ENCODE measurements at regions not wholly inside any gene's neighbourhood (a gene's known extent, or its start where the extent isn't known, plus 50 kb on each side); places are given as distances from the start of the nearest gene placed in this dataset.

DNA sequence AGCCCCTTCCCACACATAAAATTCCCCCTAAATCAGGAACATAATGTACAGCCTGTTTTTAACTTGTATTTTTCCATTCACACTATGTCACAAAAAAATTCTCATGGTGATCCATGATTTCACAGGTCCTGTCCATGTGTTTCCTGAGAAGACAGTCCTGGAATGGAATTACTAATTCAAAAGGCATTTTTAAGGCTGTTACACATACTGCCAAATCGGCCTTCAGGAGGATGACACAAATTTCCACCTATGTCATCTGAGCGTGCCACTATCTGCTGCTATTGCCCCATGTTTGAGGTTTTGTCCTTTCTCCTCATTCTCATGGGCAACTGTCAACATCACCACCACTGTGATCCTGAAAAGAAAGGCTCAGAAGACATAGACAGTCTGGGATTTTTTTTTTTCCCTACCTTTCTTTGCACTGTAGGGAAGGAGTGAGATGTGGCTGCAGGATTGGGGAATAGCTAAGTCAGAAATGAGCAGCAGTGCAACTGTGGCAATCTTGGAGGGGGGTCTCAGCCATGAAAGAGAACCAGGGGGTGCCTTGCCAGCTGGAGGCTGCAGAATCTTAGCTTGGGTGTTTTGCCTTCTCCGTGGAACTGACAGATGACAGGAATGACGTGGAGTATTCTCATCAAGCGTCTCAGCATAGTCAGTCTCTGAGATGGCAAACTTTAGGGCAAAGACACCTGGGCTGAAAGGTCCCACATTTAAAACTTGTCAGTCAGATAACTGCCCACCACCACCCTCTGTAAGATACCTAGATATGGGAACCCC lies 73.4 kb downstream of the MARCHF4 start:
- Histone ChIP-seq H3K36me3 (replicated peaks) (no peaks in the 10 kb centered on the region), H3K9me3 (no peaks in the 10 kb centered on the region), H3K4me3 (no peak overlapping the region), H3K27me3 (ENCODE audit: low read depth) (peaks cover 14% of the 10 kb centered on the region), H3K4me1 (no peaks in the 10 kb centered on the region)
- in situ Hi-C loops (cut with MboI; ENCODE audit: low sequenced_read_pairs): no loop called here
- DNase-seq (ENCODE audit: low spot score in 2 of 2): no peak

DNA sequence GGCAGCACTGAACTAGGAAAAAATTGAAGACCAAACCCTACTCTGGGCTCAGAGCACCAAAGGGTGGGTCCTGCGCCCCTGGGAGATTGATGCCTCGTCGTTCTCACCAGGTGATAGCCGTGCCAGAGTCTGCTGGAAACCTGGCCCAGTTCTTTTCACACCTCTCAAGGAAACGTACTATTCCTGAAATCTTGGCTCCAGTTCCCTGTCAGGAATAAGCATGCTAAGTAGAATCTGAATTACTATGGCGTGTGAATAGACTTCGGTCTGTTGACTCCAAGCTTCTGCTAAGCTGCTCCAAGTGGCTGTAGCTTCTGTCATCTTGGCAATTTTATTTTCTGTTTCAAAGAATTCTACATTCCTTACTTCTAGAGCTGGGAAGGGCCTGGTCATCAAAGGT lies 75.4 kb downstream of the MARCHF4 start:
- in situ Hi-C loops (cut with MboI; ENCODE audit: low sequenced_read_pairs): no loop called here
- H3K9me3 ChIP-seq: no peaks in the 10 kb centered on the region
- no peaks in the 10 kb centered on the region for H3K4me1 ChIP-seq
- peaks cover 12% of the 10 kb centered on the region for H3K27me3 ChIP-seq (ENCODE audit: low read depth)
- H3K36me3 ChIP-seq (replicated peaks): no peaks in the 10 kb centered on the region
- H3K4me3 ChIP-seq: no peak overlapping the region
- no peak for DNase-seq (ENCODE audit: low spot score in 2 of 2)

DNA sequence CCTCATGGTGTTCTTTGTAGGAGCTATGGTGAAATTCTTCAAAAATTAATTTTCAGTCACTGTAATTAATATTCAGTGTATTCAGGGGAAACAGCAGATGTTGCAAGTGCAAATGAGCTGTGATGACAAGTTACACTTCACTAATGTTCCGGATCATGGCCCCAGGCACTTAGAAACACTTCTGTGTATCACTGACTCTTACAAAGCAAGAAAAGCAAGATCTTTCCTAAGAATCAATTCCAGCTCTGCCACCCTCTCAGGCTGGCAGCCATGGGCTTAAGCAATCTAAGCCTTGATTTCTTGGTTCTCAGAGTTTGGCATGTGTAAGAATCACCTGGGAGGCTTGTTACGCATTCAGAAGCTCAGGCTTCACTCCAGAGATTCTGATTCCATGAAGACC lies 78.0 kb downstream of the MARCHF4 start:
- Histone ChIP-seq H3K27me3 (ENCODE audit: low read depth) (peaks cover 7% of the 10 kb centered on the region), H3K4me3 (no peak overlapping the region), H3K9me3 (no peaks in the 10 kb centered on the region), H3K36me3 (replicated peaks) (no peaks in the 10 kb centered on the region), H3K4me1 (no peaks in the 10 kb centered on the region)
- no peak for DNase-seq (ENCODE audit: low spot score in 2 of 2)
- in situ Hi-C loops (cut with MboI; ENCODE audit: low sequenced_read_pairs): no loop called here

DNA sequence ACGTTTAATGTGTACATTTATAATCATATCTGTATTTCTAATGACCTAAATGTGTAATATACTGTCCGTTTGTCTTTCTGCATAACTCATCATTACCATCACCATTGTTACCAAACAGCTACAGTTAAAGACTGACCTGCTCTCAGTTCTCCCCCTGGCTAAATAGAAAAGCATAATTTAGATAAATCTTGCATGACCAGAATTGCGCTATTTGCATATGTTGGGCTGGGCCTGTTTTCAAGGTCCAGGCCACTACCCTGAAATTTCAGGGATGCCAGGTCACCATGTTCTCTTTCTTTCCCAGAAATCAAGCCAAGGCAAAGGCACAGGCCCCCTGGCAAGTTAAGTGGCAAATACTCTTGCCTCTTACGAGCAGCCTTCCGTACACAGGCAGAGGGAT lies 78.4 kb downstream of the MARCHF4 start:
- Histone ChIP-seq H3K4me3 (no peak overlapping the region), H3K36me3 (replicated peaks) (no peaks in the 10 kb centered on the region), H3K27me3 (ENCODE audit: low read depth) (peaks cover 5% of the 10 kb centered on the region; the same call in 1 of the 2 replicates), H3K4me1 (no peaks in the 10 kb centered on the region), H3K9me3 (no peaks in the 10 kb centered on the region)
- in situ Hi-C loops (cut with MboI; ENCODE audit: low sequenced_read_pairs): no loop called here
- no peak for DNase-seq (ENCODE audit: low spot score in 2 of 2)

DNA sequence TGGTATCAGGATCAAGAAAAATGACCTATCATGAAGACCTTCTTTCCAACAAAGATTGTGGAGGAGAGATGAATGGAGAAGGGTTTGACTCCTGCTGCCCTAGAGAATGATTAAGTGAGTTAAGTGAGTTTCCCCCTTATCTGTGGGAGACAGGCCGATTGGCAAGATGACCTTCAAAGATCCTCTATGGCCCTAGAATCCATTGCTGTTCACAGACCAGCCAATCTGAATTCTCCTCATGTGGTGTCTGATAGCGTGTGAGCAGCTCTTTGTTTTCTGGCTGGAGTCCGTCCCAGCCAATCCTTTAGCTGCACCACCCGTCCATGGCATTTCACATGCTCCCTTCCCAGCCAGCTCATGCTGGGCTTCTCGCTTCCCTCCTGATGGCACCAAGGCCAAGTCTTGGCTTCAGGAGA lies 79.4 kb downstream of the MARCHF4 start:
- H3K4me3 ChIP-seq: no peak overlapping the region
- peaks cover 5% of the 10 kb centered on the region; the same call in 1 of the 2 replicates for H3K27me3 ChIP-seq (ENCODE audit: low read depth)
- in situ Hi-C loops (cut with MboI; ENCODE audit: low sequenced_read_pairs): no loop called here
- no peaks in the 10 kb centered on the region for H3K4me1 ChIP-seq
- H3K36me3 ChIP-seq (replicated peaks): no peaks in the 10 kb centered on the region
- no peak for DNase-seq (ENCODE audit: low spot score in 2 of 2)
- no peaks in the 10 kb centered on the region for H3K9me3 ChIP-seq

DNA sequence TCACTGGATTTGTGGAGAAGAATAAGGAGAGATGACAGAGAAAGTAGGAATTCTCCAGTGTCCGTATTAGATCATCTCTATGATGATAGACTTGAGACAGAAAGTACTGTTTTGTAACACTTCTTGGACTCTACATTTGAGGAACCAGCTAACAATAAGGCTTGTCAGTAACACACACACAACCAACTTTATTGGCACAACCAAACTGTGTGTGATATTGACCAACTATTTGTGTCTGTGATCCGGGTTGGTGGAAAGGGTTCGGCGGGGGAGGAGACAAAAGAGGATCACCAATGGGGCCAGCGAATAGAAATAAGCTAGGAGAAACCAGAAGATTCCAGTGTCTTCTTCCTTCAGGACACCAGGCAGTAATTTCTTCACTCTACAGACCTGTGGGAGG lies 79.8 kb downstream of the MARCHF4 start:
- H3K27me3 ChIP-seq (ENCODE audit: low read depth): peaks cover 5% of the 10 kb centered on the region; the same call in 1 of the 2 replicates
- no peaks in the 10 kb centered on the region for H3K4me1 ChIP-seq
- no peaks in the 10 kb centered on the region for H3K9me3 ChIP-seq
- in situ Hi-C loops (cut with MboI; ENCODE audit: low sequenced_read_pairs): no loop called here
- no peaks in the 10 kb centered on the region for H3K36me3 ChIP-seq (replicated peaks)
- no peak for DNase-seq (ENCODE audit: low spot score in 2 of 2)
- H3K4me3 ChIP-seq: no peak overlapping the region

DNA sequence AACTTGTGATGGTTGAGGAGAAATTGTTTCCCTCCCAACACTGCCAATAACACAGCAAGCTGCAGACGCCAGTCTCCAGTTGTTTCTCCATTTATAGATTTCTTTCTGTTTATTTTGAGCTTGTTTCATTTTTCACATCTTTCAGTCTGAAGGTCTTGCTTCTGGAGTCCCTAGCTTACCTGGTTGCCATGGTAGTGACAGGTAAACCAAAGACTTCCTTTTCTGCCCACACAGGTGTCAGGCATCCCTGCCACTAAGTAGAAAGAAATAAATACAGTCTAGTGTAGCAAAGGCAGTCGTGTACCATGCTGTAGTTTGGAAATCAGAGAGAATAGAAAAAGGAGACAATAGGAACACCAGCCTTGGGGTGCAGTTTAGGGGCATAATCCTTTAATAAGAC lies 82.8 kb downstream of the MARCHF4 start:
- in situ Hi-C loops (cut with MboI; ENCODE audit: low sequenced_read_pairs): no loop called here

DNA sequence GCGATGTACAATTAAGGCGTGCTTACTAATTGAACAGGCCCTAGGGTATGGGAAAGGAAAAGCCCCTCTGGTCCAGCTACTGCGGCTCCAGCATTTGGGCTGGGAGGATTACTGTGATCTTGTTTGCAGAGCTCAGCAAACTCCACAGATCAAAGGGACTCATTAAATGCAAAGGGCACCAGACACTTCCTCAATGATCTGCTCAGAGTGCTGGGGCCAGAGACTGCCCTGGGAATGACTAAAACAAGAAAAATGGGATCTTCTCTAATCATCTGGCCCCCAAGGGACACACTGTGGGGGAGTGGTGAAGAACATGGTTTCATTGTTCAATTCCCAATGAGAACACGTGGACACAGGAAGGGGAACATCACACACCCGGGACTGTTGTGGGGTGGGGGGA lies 85.0 kb downstream of the MARCHF4 start:
- H3K9me3 ChIP-seq: no peaks in the 10 kb centered on the region
- peaks cover 5% of the 10 kb centered on the region; the same call in 1 of the 2 replicates for H3K27me3 ChIP-seq (ENCODE audit: low read depth)
- H3K4me3 ChIP-seq: no peak overlapping the region
- H3K36me3 ChIP-seq (replicated peaks): no peaks in the 10 kb centered on the region
- in situ Hi-C loops (cut with MboI; ENCODE audit: low sequenced_read_pairs): no loop called here
- DNase-seq (ENCODE audit: low spot score in 2 of 2): no peak
- H3K4me1 ChIP-seq: no peaks in the 10 kb centered on the region

More for the DNA sequence above, 82.8 kb downstream of the MARCHF4 start:
- DNase-seq (ENCODE audit: low spot score in 2 of 2): no peak
- Histone ChIP-seq H3K4me1 (no peaks in the 10 kb centered on the region), H3K27me3 (ENCODE audit: low read depth) (peaks cover 5% of the 10 kb centered on the region; the same call in 1 of the 2 replicates), H3K36me3 (replicated peaks) (no peaks in the 10 kb centered on the region), H3K9me3 (no peaks in the 10 kb centered on the region), H3K4me3 (no peak overlapping the region)

DNA sequence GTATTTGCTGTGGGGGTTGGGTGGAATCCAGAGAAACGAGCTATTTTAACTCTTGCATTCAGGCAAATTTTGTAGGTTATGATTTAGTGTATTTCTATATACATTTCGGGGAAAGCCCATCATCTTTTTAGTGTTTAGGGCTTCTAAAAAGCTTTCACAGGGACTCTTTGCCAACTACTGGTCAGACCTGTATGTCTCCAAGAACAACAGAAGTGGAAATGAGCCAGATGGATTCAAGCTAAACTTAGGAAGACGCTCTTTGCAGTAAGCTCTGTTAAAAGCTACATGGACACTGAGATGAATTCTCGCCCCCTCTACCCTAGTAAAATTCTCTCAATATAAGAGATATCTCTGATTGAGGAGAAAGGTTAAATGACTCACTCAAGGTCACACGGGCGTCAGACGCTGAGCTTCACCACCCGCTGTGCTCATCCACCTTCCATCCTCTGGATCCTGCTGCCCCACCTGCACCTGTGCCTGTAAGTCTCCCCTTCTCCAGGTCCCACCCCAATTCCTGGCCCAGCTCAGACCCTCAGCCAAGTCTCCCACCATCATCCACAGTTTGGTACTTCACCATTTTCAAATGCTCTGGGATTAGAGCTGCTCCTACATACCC lies 85.6 kb downstream of the MARCHF4 start:
- Histone ChIP-seq H3K27me3 (ENCODE audit: low read depth) (peaks cover 5% of the 10 kb centered on the region; the same call in 1 of the 2 replicates), H3K4me3 (no peak overlapping the region), H3K9me3 (no peaks in the 10 kb centered on the region), H3K4me1 (no peaks in the 10 kb centered on the region), H3K36me3 (replicated peaks) (no peaks in the 10 kb centered on the region)
- DNase-seq (ENCODE audit: low spot score in 2 of 2): no peak
- in situ Hi-C loops (cut with MboI; ENCODE audit: low sequenced_read_pairs): no loop called here

DNA sequence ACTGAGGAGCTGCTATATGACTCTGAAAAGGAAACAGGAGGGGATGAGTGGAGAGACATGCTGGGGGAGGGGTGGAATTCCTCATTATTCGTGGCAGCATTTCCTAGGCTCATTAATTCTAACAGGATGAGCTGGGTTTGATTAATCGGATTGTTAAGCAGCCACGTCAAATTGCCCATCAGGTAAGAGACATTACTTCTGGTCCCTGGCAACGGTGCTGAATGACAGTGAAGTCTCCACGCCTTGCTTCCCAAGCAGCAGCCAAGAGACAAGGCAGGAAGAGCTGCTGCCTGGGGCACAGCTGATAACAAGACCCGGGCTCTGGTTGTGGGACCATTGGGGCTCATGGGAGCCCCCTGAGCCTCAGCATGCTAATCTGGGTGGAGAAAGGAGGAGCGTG lies 86.6 kb downstream of the MARCHF4 start:
- Histone ChIP-seq H3K27me3 (ENCODE audit: low read depth) (no peaks in the 10 kb centered on the region), H3K9me3 (no peaks in the 10 kb centered on the region), H3K36me3 (replicated peaks) (no peaks in the 10 kb centered on the region), H3K4me1 (no peaks in the 10 kb centered on the region), H3K4me3 (no peak overlapping the region)
- in situ Hi-C loops (cut with MboI; ENCODE audit: low sequenced_read_pairs): no loop called here
- no peak for DNase-seq (ENCODE audit: low spot score in 2 of 2)

DNA sequence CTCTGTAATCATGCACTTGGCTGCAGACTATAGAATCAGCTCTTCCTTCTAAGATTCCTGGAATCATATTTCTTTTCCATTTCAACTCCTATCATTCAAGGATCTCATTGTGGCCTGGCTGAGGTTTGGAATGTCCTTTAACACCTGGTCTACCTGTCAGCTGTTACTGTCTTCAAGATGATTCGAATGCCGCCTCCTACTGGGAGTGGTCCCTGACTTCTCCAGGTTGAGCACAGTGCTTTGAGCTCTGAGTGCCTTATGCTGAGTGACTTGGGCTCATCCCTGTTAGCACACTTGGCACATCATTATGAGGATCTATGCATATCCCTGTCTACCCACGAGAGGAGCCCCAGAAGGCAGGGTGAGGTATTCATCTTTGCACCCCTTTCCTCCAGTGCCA lies 87.6 kb downstream of the MARCHF4 start:
- Histone ChIP-seq H3K27me3 (ENCODE audit: low read depth) (no peaks in the 10 kb centered on the region), H3K9me3 (no peaks in the 10 kb centered on the region), H3K4me1 (no peaks in the 10 kb centered on the region), H3K4me3 (no peak overlapping the region), H3K36me3 (replicated peaks) (no peaks in the 10 kb centered on the region)
- in situ Hi-C loops (cut with MboI; ENCODE audit: low sequenced_read_pairs): no loop called here
- DNase-seq (ENCODE audit: low spot score in 2 of 2): no peak

DNA sequence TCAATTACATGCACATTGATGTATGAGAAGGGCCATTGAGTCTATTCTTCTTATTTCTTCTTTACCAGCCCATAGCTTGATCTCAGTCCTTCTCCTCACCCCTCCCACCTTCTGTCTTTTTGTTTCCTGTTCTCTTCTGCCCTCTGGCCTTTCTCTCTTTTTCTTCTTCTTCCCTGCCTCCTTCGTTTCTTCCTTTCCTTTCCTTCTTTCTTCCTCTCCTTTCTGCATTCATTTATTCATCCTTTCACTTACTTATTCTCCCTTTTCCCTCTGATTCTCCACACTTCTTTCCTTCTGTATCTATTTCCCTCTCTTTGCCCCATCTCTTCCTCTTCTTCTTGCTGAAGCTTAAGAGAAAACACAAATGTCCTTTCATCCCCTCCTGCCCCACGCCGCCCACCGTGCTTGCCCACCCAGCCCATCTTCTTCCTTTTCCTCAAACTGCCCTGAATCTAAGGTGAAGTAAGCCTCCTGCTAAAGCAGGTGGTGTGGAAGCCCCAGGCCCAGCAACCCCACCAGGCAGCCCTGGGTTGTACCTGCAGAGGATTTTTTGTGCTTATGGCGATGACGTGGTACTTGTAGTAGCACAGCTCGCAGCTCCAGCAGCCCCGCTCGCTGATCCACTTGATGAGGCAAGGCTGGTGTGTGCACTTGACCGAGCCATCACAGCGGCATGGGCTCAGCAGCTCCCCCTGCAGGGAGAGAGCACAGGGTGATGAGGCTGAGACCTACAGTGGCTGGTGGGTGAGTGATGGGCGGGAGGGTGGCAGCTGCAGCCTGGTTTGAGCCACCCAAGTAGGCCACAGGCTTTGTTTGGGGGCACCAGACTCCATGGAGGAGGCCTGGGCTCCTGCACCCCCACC lies 89.0 kb downstream of the MARCHF4 start:
- Histone ChIP-seq H3K9me3 (no peaks in the 10 kb centered on the region), H3K4me1 (no peaks in the 10 kb centered on the region), H3K4me3 (no peak overlapping the region), H3K36me3 (replicated peaks) (no peaks in the 10 kb centered on the region), H3K27me3 (ENCODE audit: low read depth) (no peaks in the 10 kb centered on the region)
- DNase-seq (ENCODE audit: low spot score in 2 of 2): peak in 1 of 2 experiments; percentile 77
- in situ Hi-C loops (cut with MboI; ENCODE audit: low sequenced_read_pairs): no loop called here

DNA sequence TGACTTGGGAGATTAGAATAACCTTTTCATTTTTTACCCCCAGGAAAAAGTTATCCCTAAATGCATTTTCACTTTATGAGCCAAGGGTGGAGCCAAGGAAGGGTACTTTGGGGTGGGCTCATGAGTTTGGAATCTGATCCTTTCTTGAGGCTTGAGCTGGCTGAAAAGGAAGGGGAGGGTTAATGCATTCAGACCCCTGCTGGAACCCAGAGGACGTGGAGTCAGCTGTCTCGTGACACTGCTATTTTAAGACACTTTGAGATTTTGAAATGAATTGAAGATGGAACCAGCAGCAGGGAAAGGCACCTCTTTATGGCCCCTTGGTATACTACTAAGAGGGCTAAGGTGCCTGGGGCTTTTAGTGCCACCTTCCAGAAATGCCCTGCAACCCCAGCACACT lies 90.4 kb downstream of the MARCHF4 start:
- H3K4me1 ChIP-seq: no peaks in the 10 kb centered on the region
- H3K4me3 ChIP-seq: no peak overlapping the region
- H3K27me3 ChIP-seq (ENCODE audit: low read depth): no peaks in the 10 kb centered on the region
- H3K36me3 ChIP-seq (replicated peaks): no peaks in the 10 kb centered on the region
- H3K9me3 ChIP-seq: no peaks in the 10 kb centered on the region
- DNase-seq (ENCODE audit: low spot score in 2 of 2): no peak
- in situ Hi-C loops (cut with MboI; ENCODE audit: low sequenced_read_pairs): no loop called here

DNA sequence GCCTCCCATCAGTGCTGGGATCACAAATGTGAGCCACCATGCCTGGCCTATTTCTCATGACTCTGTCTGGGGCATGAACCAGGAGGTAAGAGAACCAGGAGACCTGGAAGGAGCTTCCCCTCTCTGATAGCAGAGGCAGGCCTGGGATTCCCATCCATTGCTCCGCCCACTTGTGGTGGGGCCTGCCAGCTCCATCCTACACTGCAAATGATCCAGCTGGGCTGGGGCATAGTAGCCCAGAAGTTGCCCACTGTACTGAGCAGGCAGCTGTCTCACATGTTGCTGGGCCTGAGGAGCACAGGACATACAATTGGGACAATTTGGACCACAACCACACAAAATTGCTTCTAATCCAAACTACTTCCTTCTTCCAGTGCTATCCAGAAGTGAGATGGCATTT lies 91.0 kb downstream of the MARCHF4 start:
- no peaks in the 10 kb centered on the region for H3K9me3 ChIP-seq
- no peaks in the 10 kb centered on the region for H3K4me1 ChIP-seq
- H3K4me3 ChIP-seq: no peak overlapping the region
- no peaks in the 10 kb centered on the region for H3K27me3 ChIP-seq (ENCODE audit: low read depth)
- in situ Hi-C loops (cut with MboI; ENCODE audit: low sequenced_read_pairs): no loop called here
- DNase-seq (ENCODE audit: low spot score in 2 of 2): no peak
- H3K36me3 ChIP-seq (replicated peaks): no peaks in the 10 kb centered on the region
